ENCODE measurements at regions not wholly inside any gene's neighbourhood (a gene's known extent, or its start where the extent isn't known, plus 50 kb on each side); places are given as distances from the start of the nearest gene placed in this dataset.
"Not testable (repeated sequence)": the region's sequence is repeated elsewhere in the genome, so short reads cannot be mapped to it uniquely, and the experiment has no call there.

DNA sequence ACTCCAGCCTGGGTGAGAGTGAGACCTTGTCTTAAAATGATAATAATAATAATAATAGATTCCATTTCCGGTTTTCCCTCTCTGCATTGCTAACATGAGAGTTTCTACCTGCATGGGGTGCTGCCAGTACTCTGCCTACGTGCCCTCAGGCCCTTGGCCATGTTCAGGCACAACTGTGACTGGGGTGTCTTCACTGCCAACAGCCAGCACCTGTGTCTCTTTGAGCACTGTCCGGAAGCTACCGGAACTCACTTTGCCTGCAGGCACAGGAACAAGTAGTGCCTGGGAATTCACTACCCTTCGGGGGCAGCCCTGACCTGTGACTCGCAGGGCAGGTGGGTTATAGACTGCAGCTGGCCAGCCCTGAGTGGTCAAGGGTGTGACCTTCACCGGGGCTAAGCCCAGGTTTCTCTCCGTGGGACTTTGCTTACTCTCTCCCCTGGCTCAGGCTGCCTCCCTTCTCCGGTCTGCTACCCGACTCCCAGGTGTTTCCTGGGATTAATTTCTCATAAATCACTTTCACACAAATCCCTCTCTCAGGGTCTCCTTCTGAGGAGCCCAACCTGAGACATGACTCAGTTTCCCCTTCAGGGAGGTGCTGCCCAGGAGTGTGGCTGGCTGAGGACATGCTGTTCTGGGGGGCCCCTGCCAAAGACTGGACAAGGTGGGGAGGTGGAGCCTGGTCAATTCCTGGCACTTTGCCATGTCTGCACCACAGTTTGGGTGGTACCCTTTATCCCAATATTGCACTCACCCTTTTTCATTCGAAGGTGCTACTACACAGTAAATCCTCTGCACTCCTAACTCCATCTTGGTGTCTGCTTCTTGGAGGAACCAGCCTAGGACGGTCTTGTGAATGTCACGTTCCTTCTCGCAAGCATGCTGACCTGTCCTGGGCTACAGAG is 79.5 kb upstream of the RALGAPA2 start:
- no peak for DNase-seq (ENCODE audit: low read depth)

DNA sequence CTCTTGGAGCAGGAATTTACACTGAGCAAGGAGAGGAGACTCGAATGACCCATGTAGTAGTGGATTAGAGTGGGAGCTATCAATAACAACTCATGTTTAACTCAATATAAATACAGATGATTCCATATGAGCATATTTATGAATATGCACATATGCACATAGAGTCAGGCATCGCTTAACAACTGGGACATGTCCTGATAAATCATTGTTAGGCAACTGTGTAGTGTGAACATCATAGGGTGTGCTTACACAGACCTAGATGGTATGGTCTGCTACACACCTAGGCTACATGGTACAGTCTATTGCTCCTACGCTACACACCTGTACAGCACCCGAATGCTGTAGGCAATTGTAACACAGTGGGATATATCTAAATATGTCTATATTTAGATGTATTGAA is 75.9 kb upstream of the RALGAPA2 start:
- no peak for DNase-seq (ENCODE audit: low read depth)

DNA sequence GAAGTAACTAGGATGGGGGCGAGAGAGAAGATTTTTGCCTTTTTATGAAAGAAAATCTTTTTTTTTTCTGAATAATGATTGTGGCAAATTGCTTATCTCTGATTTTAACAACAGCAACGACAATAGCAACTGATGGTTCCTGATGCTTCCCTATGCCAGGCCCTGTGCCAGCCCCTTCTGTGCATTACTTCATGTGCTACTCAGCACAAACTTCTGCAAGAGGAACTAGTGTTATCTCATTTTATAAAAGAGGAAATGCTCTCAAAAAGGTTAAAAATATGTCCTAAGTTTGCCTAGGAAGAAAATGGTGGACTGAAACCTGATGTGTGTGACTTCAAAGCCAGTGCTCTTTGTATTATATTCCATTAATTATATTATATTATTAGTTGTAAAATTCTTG is 74.0 kb upstream of the RALGAPA2 start:
- DNase-seq (ENCODE audit: low read depth), result no peak

DNA sequence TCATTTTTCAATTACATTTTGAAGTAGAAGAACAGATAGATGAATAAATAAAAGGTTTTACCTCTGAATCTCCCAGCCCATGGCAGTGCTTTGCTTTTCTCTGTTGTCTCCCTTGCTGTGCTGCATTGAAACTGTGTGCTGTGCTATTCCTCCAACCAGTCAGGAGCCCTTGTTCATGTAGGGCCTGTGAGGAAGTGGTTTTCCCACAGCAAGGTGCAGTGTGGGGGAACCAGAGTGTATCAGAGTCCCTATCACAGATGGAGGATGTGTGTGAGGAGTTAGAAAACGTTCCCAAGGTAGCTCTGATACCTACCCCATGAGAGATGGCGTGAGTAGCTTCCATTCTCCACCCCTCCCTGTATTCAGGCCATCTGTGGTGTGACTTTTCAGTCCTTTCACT is 72.8 kb upstream of the RALGAPA2 start:
- DNase-seq (ENCODE audit: low read depth), result no peak

- not testable (repeated sequence) for DNase-seq (ENCODE audit: low read depth)
Observed at GRCh38 chr20:20784450-20784849, 72.0 kb upstream of the RALGAPA2 start.

DNA sequence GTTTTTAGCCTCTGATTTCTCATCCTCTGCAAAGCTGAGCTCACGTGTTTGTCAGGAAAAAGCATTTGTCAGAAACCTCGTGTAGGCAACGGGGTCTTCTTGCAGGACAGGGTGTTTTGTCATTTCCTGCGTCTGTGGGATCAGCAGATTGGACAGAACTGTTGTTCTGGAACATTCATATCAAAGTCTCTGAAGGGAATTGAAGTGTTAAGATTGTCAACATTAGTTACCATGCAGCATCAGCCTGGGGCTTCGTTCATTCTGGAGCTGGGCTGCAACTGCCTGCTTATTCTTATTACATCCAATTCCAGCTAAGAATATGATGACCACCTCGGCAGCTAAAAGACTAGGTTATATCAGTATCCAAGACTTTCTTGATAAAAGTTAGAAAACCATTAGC is 71.0 kb upstream of the RALGAPA2 start:
- DNase-seq (ENCODE audit: low read depth), result no peak

- no peak for DNase-seq (ENCODE audit: low read depth)
Observed at GRCh38 chr20:20782755-20783154, 70.3 kb upstream of the RALGAPA2 start.

DNA sequence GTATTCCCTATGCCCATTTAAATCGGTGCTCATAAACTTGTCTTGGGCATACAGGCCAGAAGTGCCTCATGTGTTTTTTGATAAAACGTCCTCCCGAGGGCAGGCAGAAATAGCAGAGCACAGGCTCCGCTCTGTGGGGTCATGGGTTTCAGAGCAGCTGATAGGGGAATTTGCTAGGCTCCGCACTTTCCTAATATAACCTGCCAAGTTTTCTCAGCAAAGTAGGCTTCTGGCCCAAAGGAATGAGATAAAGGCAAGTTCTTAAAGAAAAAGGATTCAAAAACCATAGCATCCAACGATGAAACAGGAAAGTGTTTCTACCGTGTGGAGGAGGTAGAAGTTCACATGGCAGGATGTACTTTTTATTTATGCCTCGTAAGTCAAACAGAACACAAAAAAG is 69.8 kb upstream of the RALGAPA2 start:
- no peak for DNase-seq (ENCODE audit: low read depth)

DNA sequence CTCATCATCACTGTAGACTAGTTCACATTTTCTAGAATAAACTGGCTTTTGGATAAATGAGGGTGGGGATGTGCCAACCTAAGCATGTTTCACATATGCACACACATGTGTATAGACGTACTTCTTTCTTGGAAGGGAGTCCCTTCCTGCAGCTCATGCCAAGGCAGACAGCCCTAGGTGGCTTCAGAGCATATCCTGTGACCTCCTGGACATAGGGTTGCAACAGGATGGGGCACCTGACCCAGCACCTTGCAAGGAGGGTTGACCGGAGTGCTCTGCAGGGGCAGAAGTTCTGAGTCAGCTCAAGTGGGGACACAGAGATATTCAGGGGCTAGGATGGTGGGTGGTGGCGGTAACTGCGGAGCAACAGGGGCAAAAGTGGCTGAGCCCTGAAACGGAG is 68.6 kb upstream of the RALGAPA2 start:
- no peak for DNase-seq (ENCODE audit: low read depth)

GRCh38 chr20:20780127-20780824 is 67.8 kb upstream of the RALGAPA2 start:
- DNase-seq (ENCODE audit: low read depth), result no peak

DNA sequence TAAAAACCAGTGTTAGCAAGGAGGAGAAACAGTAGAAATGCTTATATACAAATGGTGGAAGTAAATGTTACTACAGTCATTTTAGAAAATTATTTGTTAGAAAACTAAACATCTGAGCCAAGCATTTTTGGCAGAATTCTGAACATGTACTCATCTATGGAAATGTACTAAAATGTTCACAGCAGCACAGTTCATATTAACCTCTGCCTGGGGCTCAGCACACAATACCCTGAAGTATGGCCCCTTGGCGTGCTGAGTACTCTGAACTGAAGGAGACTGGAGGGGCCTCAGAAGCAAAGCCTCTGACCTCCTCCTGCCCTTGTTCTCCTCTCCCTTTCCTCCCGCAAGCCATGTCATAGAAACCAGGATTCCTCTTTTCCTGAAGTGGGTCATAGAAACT is 66.2 kb upstream of the RALGAPA2 start:
- DNase-seq (ENCODE audit: low read depth), result no peak

DNA sequence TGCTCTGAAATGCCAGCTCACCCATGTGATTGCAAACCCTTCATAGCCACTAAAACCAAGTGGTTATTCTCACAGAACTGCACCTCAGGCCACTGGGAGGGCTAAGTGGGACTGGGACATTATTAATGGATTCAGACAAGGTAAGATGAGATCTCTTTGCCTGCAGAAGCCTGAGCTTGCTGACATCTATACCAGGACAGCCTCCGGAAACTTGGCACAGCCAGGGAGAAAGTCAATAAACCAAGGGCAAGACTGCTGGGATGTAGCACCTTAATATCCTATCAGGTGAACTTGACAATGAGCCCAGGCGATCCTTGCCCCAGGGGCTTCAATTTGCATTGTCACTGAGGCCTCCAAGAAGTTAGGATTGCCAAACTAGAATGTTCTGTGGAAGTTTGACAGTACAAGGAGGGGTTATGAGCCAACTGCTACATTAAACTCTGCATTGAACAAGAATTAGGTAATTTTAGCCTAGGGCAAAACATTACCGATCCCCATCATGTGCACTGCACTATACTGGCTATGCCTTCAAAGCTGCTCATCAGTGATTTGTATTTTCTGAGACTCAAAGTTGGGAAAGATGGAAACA is 60.1 kb upstream of the RALGAPA2 start:
- DNase-seq (ENCODE audit: low read depth), result no peak

DNA sequence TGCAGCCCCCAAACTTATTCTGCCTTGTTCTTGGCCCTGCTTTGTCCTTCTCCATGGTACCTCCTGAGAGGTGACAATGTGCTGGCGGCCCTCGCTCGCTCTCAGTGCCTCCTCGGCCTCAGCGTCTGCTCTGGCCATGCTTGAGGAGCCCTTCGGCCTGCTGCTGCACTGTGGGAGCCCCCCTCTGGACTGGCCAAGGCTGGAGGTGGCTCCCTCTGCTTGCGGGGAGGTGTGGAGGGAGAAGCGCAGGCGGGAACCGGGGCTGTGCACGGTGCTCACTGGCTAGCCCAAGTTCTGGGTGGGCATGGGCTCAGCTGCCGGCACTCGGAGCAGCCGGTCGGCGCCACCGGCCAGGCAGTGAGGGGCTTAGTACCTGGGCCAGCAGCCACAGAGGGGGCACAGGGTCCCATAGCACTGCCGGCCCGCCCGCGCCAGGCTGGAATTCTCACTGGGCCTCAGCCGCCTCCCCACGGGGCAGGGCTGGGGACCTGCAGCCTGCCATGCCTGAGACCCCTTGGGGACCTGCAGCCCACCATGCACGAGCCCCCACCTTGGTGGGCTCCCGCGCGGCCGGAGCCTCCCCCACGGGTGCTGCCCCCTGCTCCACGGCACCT is 55.9 kb upstream of the RALGAPA2 start:
- no peak for DNase-seq (ENCODE audit: low read depth)

GRCh38 chr20:20765696-20766365 is 53.4 kb upstream of the RALGAPA2 start:
- no peak for DNase-seq (ENCODE audit: low read depth)

GRCh38 chr20:20763650-20764049 is 51.2 kb upstream of the RALGAPA2 start:
- no peak for DNase-seq (ENCODE audit: low read depth)
